HG02763 (cell line): ENCODE measurements at regions not wholly inside any gene's neighbourhood (a gene's known extent, or its start where the extent isn't known, plus 50 kb on each side); places are given as distances from the start of the nearest gene placed in this dataset.
"Not testable (repeated sequence)": the region's sequence is repeated elsewhere in the genome, so short reads cannot be mapped to it uniquely, and the experiment has no call there.

Source experiments
- ATAC-seq: cut with Tn5 transposase; IDR thresholded peaks from one replicate; pipeline ENCODE4 v1.9.1; 2021; ENCODE audit warnings: mild to moderate bottlenecking, moderate library complexity; ENCODE audit not compliant: unreplicated experiment

DNA sequence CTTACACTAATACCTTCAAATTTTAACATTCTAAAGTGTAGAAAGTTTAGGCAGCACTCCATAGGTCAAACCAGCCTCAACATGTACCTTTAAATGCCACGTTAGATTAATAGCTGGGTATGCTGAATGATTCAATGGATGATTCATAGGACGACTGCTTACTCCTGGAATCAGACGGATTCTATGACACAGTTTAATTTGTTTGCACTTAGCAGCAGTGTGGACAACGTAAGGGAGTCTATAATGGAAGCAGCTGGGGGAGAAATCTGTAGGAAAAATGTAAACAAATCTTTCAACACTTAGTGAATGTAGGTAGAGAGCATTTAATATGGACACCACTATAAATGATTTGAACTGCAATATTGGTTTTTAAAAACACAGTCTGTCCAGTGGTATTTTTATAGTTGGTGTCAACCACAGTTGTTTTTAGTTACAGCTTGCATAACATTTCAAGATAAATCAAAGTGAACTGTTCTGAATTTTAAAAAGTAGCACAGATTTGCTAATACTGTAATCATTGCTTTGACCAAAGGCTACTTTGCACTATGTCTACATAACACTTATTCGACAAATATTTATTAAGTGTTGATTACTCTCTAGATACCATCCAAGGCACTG, 701.5 kb upstream of the MEF2C start:
- no peak for ATAC-seq

DNA sequence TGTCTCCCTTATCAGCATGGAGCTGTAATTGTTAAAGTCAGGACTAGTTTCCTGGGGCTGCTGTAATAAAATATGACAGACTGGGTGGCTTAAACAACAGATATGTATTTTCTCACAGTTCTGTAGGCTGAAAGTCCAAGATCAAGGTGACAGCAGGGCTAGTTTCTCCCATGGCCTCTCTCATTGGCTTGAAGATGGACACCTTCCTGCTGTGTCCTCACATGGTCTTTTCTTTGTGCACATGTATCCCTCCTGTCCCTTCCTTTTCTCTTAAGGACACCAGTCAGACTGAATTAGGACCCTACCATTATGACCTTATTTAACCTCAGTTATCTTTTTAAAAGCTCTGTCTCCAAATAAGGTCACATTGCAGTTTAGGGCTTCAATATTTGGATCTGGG, 700.5 kb upstream of the MEF2C start:
- ATAC-seq, result no peak

DNA sequence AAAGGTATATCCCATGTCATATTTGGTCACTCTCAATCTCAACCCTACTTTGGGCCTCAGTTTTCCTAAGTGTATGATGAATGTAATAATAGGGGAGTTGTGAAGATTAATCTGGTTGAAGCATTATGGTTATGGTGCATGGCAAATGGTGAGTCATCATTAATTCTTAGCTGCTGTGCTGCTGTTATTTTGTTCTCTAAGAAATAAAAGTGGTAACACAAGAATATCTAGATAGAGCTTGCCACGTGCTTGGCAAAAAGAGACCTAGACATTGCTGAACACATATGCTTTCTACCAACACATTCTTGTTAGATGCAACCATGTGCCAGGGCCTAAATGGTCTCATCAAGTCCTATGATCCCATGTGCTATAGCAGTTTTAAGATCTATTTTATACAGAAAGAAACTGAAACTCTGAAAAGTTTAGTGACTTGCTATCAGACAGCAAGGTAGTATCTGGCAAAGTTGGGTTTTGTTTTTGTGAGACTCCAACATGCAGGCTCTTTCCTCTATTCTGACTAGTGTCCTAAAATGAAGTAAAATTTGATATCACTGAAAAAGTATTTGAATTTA, 699.9 kb upstream of the MEF2C start:
- ATAC-seq, result no peak

DNA sequence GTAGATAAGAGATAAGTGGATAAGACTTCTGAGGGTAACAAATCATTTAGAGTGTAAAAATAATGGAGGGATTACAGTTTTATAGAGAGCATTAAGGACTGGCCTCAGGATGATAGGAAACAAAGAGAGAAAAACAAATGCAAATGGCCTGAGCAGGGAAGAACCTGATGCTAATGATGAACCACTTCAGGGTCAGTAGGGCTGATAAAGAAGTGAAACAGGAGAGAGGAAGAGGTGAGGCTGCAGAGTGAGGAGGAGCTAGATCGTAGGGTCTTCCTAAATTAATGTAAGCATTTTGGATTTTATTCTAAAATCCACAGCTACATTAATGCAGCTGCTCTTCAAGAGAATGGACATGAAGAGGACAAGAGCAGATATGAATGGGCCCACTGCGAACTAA, 698.0 kb upstream of the MEF2C start:
- ATAC-seq, result no peak

DNA sequence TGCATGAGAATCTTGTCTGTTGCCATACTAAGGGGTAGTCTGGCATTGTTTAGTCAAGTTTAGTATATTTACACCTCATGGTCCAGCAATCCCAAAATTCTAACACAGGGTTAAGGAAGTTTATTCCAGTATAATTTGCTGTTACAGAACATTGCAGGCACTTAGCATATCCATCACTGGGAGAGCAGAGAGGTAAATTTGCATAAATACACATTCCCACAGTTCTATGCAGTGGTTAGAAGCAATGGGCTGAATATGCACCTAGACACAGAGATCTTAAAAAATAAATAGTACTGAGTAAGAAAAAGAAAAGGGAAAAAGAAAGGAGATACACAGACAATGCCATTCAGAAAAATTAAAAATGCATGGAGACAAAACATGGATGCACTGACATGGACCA, 692.3 kb upstream of the MEF2C start:
- no peak for ATAC-seq

DNA sequence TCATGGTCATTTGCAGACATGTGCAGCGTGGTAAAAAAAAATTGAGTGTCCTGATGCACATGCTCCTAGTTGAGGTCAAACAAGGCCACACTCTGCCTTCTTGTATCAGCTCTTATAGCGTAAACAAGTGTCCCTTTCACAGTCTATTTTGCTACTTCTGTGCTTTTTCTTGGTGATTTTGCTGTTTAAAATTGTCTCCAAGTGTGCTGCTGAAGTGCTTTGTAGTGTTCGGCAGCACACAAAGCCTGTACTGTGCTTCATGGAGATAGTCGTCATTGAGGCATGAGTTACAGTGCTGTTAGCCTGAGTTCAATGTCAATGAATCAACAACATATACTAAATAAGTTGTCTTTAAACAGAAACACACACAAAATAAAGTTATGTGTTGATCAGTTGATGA, 690.4 kb upstream of the MEF2C start:
- no peak for ATAC-seq

DNA sequence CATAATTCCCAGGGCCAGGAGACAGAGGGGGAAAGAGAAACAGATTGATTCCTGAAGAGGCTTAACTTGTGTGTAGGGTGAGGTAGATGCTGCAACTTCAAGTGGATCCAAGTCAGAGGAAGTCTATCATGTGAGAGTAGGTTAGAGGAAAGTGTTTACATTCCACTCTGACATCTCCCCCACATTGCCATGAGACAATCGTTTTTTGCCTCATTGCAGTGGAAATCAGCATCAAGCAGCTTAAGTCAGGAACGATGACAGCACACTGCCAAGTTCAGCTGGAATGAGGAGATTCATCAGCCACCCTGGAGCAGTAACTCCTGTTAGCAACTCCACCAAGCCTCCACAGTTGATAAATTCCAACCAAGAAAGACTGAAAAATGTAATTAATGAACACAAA, 689.7 kb upstream of the MEF2C start:
- ATAC-seq, result no peak

DNA sequence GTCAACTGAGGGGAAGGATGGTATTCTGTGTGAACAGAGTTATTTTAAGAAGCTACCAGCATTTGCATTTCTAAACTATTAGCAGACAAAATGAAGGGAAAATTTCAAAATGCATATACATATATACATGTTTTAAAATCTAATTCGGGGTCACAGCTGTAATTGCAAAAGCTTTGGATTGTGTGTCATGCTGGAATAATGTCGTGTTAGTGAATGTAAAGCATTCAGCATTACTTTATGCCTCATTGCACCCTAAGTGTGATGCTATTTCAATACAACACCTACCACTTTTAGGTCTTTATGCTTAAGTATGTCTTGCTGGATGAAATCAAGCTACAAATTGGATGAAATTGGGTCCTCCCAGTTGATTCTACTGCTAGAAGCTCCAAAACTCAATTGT, 687.6 kb upstream of the MEF2C start:
- ATAC-seq, result no peak

DNA sequence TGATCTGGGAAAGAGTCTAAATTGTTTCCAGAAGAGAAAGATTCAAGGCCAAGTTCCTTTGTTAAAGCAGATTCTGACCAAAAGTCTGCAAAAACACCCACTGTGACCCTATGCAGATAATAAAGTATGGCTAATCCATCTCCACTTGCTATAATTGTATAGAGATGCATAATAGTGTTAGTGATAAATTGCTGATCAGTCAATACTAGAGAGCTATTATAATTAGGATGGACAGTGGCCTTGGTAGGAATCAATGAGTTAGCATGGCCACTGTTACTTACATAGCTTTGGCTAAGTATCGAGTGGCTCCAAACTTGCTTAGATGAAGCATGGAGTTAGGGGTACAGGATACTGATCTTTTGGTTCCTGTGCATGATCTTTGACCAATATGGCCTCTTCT, 683.4 kb upstream of the MEF2C start:
- no peak for ATAC-seq

DNA sequence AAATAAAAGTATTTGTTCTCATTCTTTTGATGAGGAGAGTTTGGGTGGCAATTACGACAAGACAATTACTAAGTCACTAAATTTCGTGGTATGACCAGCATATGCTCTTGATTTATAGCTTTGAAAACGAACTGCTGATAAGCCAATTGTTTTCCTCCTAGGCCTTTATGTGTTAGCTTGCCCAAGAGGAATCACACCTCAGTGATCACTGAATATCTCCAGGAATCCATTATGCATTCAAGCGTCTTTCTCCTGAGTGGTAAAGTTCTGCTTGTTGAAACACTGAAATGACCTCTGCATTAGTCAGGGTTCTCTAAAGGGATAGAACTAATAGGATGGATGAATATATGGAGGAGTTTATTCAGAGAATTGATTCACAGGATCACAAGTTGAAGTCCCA, 677.7 kb upstream of the MEF2C start:
- ATAC-seq, result no peak

DNA sequence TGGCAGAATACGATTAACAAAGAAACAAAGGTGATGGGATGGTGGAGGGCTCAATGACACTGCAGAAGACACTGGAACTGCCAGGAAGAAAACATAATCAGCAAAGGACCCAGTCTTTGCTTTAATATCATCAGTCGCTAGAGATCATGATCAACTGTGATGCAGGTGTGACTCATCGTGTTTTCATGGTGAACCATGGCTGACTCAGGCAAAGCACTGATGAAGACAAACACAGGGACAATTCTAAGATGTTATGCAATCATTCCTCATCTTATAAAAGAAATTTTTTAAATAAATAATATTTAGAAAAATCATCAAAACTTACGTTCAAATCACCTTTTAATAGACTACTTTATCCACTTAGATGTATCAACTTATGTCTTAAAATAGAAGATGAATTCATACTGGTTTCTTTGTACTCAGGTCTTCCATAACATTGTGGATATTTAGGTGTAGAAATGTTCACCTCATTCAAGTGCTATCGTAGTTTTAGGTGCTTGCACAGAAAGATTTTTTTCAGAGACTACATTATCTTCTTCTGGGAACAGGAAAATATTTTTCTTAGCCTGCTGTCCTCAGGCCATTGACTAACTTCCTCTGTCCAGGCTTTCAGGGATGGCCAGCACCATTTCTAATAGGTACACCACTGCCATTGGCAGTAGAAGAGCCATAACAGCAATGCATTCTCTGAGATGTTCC, 673.4 kb upstream of the MEF2C start:
- ATAC-seq, result no peak

DNA sequence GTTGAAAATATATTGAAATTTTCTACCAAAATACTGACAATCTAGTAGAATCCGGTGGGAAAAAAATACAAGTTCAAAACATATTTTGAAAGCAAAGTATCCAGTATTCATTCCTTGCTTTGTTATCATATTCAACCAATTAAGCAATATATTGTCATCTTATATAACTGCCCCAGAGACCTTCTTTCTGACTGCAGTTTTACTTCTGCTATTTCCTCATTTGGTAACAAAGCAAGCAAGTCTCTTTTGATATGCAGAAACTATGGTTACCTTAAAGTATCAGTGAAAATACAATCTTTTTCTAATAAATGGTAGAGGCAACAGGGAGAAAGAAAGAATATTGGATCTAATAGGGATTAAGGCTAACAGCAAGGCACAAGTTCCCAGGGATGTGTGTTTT, 663.7 kb upstream of the MEF2C start:
- no peak for ATAC-seq

DNA sequence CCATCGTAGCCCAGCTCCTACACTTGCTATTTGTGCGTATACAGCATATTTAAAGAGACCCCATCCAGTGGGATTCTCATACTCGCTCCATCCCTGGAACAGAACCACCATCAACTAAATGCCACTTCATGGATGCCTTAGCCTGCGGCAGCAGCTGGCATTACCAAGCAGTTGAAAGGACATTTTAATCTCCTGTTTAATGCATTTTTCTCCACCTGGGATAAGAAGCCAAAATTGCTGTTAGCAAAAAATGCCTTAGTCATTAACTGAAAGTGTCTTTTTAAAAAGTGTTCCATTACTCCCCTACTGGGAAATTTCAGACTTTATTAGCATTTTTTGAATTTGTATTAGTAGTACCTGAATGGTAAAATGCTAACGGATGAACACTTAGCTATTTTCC, 662.6 kb upstream of the MEF2C start:
- no peak for ATAC-seq

DNA sequence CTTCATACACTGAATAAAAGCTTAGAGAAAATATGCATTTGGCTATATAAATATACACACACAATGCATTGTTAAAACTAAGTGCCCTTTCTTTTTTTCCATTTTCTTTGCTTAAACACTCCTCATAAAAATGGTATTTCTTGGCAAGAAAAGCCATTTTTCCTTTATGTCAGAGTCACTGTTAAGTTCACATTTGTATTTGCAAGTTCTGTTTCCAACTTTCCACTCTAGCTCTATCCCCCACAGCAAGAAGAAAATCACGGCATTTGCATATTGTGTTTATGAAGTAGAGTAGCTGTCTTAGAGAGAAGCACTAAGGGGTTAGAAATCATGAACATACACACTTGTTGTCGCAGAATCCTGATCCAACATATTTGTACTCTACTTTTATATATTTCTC, 662.1 kb upstream of the MEF2C start:
- ATAC-seq, result no peak

DNA sequence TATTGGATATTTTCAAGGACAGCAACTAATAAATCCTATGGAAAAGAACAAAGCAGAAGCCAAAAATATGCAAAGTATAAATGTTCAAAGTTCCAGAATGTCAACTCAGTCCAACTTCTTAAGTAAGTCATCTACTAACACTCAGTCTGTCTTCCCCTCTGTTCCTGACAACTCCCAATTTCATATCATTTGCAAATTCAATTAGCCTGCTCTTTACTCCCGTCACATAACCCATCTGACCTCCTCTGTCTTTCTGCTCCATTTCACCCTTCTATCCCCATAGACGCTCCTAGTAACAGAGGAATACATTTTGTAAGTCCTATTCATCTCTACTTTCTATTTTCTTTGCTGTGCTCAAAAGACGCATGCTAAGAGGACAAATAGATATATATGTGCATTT, 659.8 kb upstream of the MEF2C start:
- no peak for ATAC-seq

DNA sequence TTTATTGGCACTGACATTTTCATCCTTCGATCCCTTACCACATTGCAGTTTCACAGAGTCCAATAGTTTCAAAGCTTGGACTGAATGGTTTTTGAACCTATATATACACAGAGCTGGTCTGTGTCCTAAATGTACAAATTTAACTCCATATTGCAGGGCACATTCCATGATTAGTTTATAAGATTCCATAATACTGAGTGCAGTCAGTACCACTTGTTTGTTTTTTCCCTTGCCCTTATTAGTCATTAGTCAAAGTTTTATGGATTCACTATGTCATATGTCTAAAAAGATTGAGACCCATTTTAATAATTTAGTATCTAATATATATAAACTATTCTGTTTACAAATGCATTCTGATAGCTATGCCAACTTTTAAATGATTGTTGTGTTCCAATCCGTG, 654.8 kb upstream of the MEF2C start:
- no peak for ATAC-seq

DNA sequence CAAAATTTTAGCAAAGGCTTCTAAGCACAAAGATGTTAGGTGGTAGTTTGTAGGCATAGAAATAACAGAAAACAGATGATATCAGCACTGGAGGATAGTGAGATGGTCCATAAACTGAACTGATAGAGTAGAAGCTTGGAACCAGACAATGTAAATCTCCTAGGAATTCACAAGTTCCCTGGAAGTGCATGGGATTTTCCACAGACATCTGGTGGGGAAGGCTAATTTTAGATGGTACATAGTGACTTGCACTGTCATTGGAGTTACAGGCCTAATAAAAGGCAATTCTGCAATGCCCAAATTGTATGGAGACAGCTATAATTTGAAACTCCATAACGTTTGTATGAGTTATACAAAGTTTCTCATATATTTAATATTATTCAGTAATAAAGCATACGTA, 653.0 kb upstream of the MEF2C start:
- ATAC-seq, result no peak

DNA sequence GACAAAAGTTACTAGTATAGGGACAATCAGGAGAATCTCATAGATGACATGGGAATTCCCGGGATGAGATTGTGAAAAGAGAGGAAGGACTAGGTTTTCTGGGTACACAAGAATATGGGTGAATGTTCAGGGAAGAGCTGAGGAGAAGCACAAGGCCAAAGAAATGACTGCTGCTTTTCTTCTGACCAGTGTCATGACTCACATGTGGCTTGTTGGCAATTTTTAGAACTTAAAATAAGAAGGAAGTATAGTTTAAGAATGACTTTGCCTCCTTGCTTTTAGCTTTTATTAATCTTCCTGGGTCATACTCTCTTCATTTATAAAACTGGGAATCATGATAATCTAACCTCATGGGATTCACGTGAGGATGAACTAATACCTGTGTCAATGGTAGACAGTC, 652.4 kb upstream of the MEF2C start:
- no peak for ATAC-seq

DNA sequence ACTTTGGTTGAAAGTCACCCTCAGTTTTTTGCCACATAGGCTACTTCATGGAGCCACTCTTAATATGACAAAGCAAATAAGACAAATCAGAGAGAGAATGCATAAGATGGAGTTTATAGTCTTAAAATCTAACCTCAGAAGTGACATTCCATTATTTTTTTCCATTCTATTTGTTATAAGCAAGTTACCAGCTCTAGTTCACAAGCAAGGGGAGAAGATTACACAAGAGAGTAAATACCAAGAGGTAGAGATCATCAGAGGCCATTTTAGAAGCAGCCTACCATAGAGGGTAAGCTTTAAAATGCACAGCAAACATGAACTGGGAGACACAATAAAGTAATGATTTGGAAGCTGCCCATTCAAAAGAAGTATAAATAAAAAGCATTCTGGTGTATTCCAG, 651.3 kb upstream of the MEF2C start:
- no peak for ATAC-seq

DNA sequence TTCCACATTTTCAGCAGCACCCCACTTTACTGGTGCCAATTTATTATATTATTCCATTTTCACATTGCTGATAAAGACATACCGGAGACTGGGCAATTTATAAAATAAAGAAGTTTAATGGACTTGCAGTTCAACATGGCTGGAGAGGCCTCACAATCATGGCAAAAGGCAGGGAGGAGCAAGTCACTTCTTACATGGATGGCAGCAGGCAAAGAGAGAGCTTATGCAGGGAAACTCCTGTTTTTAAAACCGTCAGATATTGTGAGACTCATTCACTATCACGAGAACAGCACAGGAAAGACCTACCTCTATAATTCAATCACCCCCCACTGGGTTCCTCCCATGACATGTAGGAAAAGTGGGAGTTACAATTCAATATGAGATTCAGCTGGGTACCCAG, 641.8 kb upstream of the MEF2C start:
- no peak for ATAC-seq

DNA sequence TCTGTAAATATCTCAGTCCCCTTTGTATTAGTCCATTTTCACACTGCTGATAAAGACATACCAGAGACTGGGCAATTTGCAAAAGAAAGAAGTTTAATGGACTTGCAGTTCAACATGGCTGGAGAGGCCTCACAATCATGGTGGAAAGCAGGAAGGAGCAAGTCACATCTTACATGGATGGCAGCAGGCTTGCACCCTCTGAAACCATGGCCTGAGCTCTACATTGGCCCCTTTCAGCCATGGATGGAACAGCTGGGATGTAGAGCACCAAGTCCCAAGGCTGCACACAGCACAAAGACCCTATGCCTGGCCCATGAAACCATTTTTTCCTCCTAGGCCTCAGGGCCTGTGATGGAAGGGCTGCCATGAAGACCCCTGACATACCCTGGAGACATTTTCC, 640.9 kb upstream of the MEF2C start:
- not testable (repeated sequence) for ATAC-seq

DNA sequence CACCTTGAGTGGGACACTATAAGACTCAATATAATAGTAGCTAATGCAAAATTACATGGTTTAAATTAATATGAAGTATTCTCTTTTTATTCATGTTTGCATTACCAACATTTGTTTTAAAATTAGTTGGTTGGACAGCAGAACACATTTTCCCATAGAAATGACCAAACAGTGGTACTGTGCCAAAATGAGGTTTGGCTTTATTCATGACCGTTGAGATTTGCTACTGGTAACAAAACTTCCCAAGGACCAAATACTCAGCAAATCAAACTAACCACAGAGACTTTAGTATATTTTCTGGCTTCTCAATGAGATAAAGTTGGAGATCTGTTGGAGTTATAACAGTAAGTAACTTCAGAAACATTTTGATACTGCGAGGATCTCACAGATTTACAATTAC, 637.8 kb upstream of the MEF2C start:
- ATAC-seq, result no peak
